Hepatocyte (in vitro differentiated cells): ENCODE measurements at regions not wholly inside any gene's neighbourhood (a gene's known extent, or its start where the extent isn't known, plus 50 kb on each side); places are given as distances from the start of the nearest gene placed in this dataset.

ENCODE experiments used
- CTCF ChIP-seq: fragments of 200-600 bp; sonication (generic); IDR thresholded peaks from 2 replicates; pipeline ENCODE4 v1.5.1; 2016; ENCODE audit warnings: antibody characterized with exemption, mild to moderate bottlenecking; ENCODE audit not compliant: poor library complexity
- EZH2 ChIP-seq: fragments of 200-600 bp; sonication (generic); IDR thresholded peaks from 2 replicates; pipeline ENCODE4 v1.6.1; 2016; ENCODE audit warnings: antibody characterized with exemption, mild to moderate bottlenecking, borderline replicate concordance
- EZH2phosphoT487 ChIP-seq: fragments of 200-600 bp; sonication (generic); IDR thresholded peaks from one replicate; pipeline ENCODE4 v1.6.1; 2018; ENCODE audit warnings: antibody characterized with exemption, mild to moderate bottlenecking, low read depth, moderate library complexity; ENCODE audit not compliant: unreplicated experiment, severe bottlenecking

DNA sequence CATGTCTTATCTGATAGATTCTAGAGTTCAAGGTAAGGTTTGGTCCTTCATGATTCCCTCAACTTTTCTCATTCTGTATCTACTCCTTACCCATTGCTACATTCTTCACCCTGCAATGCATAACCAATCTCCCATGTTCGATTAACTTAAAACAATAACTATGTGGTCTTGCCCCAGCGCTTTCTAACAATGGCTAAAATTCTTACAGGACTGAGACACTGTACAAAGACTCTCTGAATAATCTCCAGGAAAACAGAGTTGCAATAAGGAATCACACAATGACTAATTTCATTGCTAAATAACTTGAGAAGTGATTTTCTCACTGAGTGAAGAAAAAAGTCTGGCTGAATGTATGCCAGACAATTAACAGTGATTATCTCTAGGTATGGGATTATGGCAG is 69.6 kb upstream of the FAM174B start:
- TF ChIP-seq CTCF (no peak), EZH2phosphoT487 (no peak), EZH2 (no peak)
